Stimulated activated CD8-positive, alpha-beta memory T cell treated with anti-CD3 and anti-CD28 coated beads, Interleukin-4, amount 100 ng/mL, for 4 hours (primary cell): ENCODE measurements at regions not wholly inside any gene's neighbourhood (a gene's known extent, or its start where the extent isn't known, plus 50 kb on each side); places are given as distances from the start of the nearest gene placed in this dataset.
"Not testable (repeated sequence)": the region's sequence is repeated elsewhere in the genome, so short reads cannot be mapped to it uniquely, and the experiment has no call there.

Source experiments
- DNase-seq, 2 donors: peaks; one replicate each; pipeline ENCODE4 v3.0.0-alpha.2; 2020; ENCODE audit warnings: low read depth in 2 of 2, low spot score in 1 of 2

- DNase-seq: not testable (repeated sequence)
Measured at GRCh38 chr6:134791243-134791843, 158.6 kb downstream of the ALDH8A1 start.

- no peak for DNase-seq
Measured at GRCh38 chr6:134787261-134787877, 162.5 kb downstream of the ALDH8A1 start.

- no peak for DNase-seq
Measured at GRCh38 chr6:134784336-134784735, 165.6 kb downstream of the ALDH8A1 start.

GRCh38 chr6:134778431-134778830 is 171.5 kb downstream of the ALDH8A1 start:
- DNase-seq: no peak

GRCh38 chr6:134774201-134774638 is 175.7 kb downstream of the ALDH8A1 start:
- DNase-seq: no peak

GRCh38 chr6:134772671-134773360 is 177.1 kb downstream of the ALDH8A1 start:
- DNase-seq: no peak

GRCh38 chr6:134768931-134769330 is 181.0 kb downstream of the ALDH8A1 start:
- DNase-seq: no peak

- DNase-seq: no peak
Measured at GRCh38 chr6:134766497-134766896, 183.4 kb downstream of the ALDH8A1 start.

- no peak for DNase-seq
Measured at GRCh38 chr6:134764741-134765140, 185.2 kb downstream of the ALDH8A1 start.

GRCh38 chr6:134763575-134763974 is 186.3 kb downstream of the ALDH8A1 start:
- not testable (repeated sequence) for DNase-seq

GRCh38 chr6:134758621-134759020 is 191.3 kb downstream of the ALDH8A1 start:
- no peak for DNase-seq

- DNase-seq: no peak
Measured at GRCh38 chr6:134757911-134758361, 192.0 kb downstream of the ALDH8A1 start.

GRCh38 chr6:134756374-134757025 is 193.4 kb downstream of the ALDH8A1 start:
- DNase-seq: no peak

GRCh38 chr6:134754013-134754690 is 195.7 kb downstream of the ALDH8A1 start:
- DNase-seq: no peak

GRCh38 chr6:134753001-134753400 is 196.9 kb downstream of the ALDH8A1 start:
- no peak for DNase-seq

- DNase-seq: no peak
Measured at GRCh38 chr6:134752445-134752844, 197.5 kb downstream of the ALDH8A1 start.

GRCh38 chr6:134750669-134751068 is 199.2 kb downstream of the ALDH8A1 start:
- DNase-seq: no peak

GRCh38 chr6:134748484-134748883 is 201.4 kb downstream of the ALDH8A1 start:
- DNase-seq: no peak

- DNase-seq: not testable (repeated sequence)
Measured at GRCh38 chr6:134747197-134747596, 202.7 kb downstream of the ALDH8A1 start.

- no peak for DNase-seq
Measured at GRCh38 chr6:134746140-134746539, 203.8 kb downstream of the ALDH8A1 start.

- DNase-seq: not testable (repeated sequence)
Measured at GRCh38 chr6:134745192-134745591, 204.7 kb downstream of the ALDH8A1 start.
